ENCODE measurements at regions not wholly inside any gene's neighbourhood (a gene's known extent, or its start where the extent isn't known, plus 50 kb on each side); places are given as distances from the start of the nearest gene placed in this dataset.

DNA sequence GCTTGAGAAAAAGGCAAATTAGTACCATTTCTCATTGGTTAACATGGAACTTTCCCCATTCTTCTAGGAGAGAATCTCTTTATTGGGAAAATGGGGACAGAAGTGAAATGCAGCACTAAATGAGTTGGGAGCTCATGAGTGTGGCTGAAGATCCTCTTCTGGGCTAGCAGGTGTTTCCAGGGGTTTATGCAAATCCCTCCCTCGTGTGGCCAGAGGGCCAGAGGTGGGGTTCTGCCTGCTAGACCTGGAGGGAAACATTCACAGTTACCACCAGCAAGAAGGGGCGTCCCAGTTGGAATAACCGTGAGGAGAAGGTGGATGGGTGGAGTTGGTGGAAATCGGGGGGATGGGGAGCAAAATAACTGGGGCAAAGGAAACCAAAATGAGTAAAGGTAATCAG lies 235.9 kb downstream of the KLF6 start:
- H3K4me1 ChIP-seq (ENCODE audit: insufficient read depth, low read length), result peaks cover 5% of the 10 kb centered on the region
- POLR2A ChIA-PET (ENCODE audit: unreplicated experiment), result no interaction called here
- no TSS peak for BruUV-seq (replicated peaks)
- TF ChIP-seq EZH2 (IDR thresholded peaks at IDR 0.05; ENCODE audit: low read length, unreplicated experiment) (no peak), EZH2phosphoT487 (IDR thresholded peaks at IDR 0.05; ENCODE audit: borderline replicate concordance, low read length) (no peak)
- TF ChIP-seq, protein P1, sequence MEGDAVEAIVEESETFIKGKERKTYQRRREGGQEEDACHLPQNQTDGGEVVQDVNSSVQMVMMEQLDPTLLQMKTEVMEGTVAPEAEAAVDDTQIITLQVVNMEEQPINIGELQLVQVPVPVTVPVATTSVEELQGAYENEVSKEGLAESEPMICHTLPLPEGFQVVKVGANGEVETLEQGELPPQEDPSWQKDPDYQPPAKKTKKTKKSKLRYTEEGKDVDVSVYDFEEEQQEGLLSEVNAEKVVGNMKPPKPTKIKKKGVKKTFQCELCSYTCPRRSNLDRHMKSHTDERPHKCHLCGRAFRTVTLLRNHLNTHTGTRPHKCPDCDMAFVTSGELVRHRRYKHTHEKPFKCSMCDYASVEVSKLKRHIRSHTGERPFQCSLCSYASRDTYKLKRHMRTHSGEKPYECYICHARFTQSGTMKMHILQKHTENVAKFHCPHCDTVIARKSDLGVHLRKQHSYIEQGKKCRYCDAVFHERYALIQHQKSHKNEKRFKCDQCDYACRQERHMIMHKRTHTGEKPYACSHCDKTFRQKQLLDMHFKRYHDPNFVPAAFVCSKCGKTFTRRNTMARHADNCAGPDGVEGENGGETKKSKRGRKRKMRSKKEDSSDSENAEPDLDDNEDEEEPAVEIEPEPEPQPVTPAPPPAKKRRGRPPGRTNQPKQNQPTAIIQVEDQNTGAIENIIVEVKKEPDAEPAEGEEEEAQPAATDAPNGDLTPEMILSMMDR (conservative IDR thresholded peaks at IDR 0.05; ENCODE audit: low read depth, low read length), result no peak
- H3K79me2 ChIP-seq (ENCODE audit: low read length), result no peaks in the 10 kb centered on the region
- H3K9me3 ChIP-seq (ENCODE audit: low read length), result no peaks in the 10 kb centered on the region
- CTCF ChIA-PET, result no interaction called here
- DNase-seq, result no peak
- no peak overlapping the region for H3K4me2 ChIP-seq (ENCODE audit: low read length)
- no peaks in the 10 kb centered on the region for H3F3A ChIP-seq (ENCODE audit: low read length, unreplicated experiment)
- H3K9ac ChIP-seq (ENCODE audit: low read length), result no peak overlapping the region
- intact Hi-C loops (cut with micrococcal nuclease), result no loop called here
- no peak for ATAC-seq
- H3K4me3 ChIP-seq (ENCODE audit: low read length), result no peak overlapping the region
- H2AFZ ChIP-seq (ENCODE audit: low read length), result no peak overlapping the region
- no peaks in the 10 kb centered on the region for H4K20me1 ChIP-seq (ENCODE audit: low read length)
- H3K9me2 ChIP-seq (replicated peaks; ENCODE audit: low read length), result no peaks in the 10 kb centered on the region
- no peaks in the 10 kb centered on the region for H3K36me3 ChIP-seq (ENCODE audit: low read depth, low read length)
- no peaks in the 10 kb centered on the region for H3K27me3 ChIP-seq (ENCODE audit: low read length)
- H3K27ac ChIP-seq (ENCODE audit: low read length), result no peak overlapping the region; the same call in 1 of the 2 replicates

DNA sequence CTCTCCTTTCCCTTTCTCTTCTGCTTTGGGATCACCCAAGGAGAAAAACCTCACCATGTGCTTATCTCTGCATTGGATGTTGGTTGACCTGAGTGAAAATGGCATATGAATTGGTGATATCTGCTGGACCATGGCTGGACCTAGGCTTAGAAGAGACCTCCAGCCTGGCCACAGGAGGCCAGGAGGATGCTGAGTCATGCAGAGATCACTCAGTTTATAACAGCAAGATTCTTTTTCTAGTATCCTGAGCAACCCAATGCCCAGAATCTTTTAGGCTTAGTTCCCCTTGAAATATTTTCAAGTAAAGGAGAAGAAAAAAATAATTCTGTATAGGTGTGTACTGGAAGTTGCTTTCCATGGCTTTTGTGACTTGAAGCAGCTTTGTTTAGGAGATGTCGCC lies 236.3 kb downstream of the KLF6 start:
- Histone ChIP-seq H3K79me2 (ENCODE audit: low read length) (no peaks in the 10 kb centered on the region), H4K20me1 (ENCODE audit: low read length) (no peaks in the 10 kb centered on the region), H3K36me3 (ENCODE audit: low read depth, low read length) (no peaks in the 10 kb centered on the region), H3K27me3 (ENCODE audit: low read length) (no peaks in the 10 kb centered on the region), H3K4me1 (ENCODE audit: insufficient read depth, low read length) (peaks cover 5% of the 10 kb centered on the region), H3K9me2 (replicated peaks; ENCODE audit: low read length) (no peaks in the 10 kb centered on the region), H3K9me3 (ENCODE audit: low read length) (no peaks in the 10 kb centered on the region), H3K27ac (ENCODE audit: low read length) (no peak overlapping the region; the same call in 1 of the 2 replicates), H3K4me2 (ENCODE audit: low read length) (no peak overlapping the region), H2AFZ (ENCODE audit: low read length) (no peak overlapping the region), H3K4me3 (ENCODE audit: low read length) (no peak overlapping the region), H3K9ac (ENCODE audit: low read length) (no peak overlapping the region), H3F3A (ENCODE audit: low read length, unreplicated experiment) (no peaks in the 10 kb centered on the region)
- CTCF ChIA-PET, result no interaction called here
- no peak; the same call in 1 of the 2 replicates for ATAC-seq
- DNase-seq, result peak; percentile 2
- no TSS peak for BruUV-seq (replicated peaks)
- intact Hi-C loops (cut with micrococcal nuclease), result no loop called here
- POLR2A ChIA-PET (ENCODE audit: unreplicated experiment), result no interaction called here
- TF ChIP-seq, protein P1 (conservative IDR thresholded peaks at IDR 0.05; ENCODE audit: low read depth, low read length), result no peak
- TF ChIP-seq EZH2phosphoT487 (IDR thresholded peaks at IDR 0.05; ENCODE audit: borderline replicate concordance, low read length) (no peak), EZH2 (IDR thresholded peaks at IDR 0.05; ENCODE audit: low read length, unreplicated experiment) (no peak)

DNA sequence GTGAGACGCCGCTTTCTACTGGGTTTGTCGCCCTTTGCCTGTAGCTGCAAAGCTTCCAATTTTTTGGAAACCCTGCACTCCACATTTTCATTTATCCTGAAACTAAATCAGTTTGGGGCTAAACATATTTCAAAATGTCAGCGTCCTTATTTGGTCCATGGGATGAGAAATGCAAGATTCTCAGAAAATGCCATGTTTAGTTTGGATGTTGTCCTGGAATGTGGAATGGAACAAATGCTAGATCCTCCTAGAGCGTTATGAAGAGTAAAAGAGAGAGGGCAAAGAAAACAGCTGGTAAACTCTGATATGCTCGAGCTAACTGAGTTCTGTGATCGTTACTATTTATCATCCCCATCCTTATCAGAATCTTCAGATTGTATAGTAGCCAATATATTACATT lies 236.9 kb downstream of the KLF6 start:
- H3F3A ChIP-seq (ENCODE audit: low read length, unreplicated experiment), result no peaks in the 10 kb centered on the region
- ChIA-PET CTCF (no interaction called here), POLR2A (ENCODE audit: unreplicated experiment) (no interaction called here)
- H3K36me3 ChIP-seq (ENCODE audit: low read depth, low read length), result no peaks in the 10 kb centered on the region
- intact Hi-C loops (cut with micrococcal nuclease), result no loop called here
- no peak overlapping the region for H2AFZ ChIP-seq (ENCODE audit: low read length)
- no peak overlapping the region for H3K27ac ChIP-seq (ENCODE audit: low read length)
- H3K27me3 ChIP-seq (ENCODE audit: low read length), result no peaks in the 10 kb centered on the region
- no peaks in the 10 kb centered on the region for H3K79me2 ChIP-seq (ENCODE audit: low read length)
- no peak overlapping the region for H3K4me2 ChIP-seq (ENCODE audit: low read length)
- TF ChIP-seq EZH2 (IDR thresholded peaks at IDR 0.05; ENCODE audit: low read length, unreplicated experiment) (no peak), EZH2phosphoT487 (IDR thresholded peaks at IDR 0.05; ENCODE audit: borderline replicate concordance, low read length) (no peak)
- no peak for DNase-seq
- H3K9me2 ChIP-seq (replicated peaks; ENCODE audit: low read length), result no peaks in the 10 kb centered on the region
- no peaks in the 10 kb centered on the region for H3K9me3 ChIP-seq (ENCODE audit: low read length)
- no peaks in the 10 kb centered on the region for H4K20me1 ChIP-seq (ENCODE audit: low read length)
- ATAC-seq, result no peak
- H3K4me3 ChIP-seq (ENCODE audit: low read length), result no peak overlapping the region
- no TSS peak for BruUV-seq (replicated peaks)
- H3K4me1 ChIP-seq (ENCODE audit: insufficient read depth, low read length), result peaks cover 6% of the 10 kb centered on the region
- H3K9ac ChIP-seq (ENCODE audit: low read length), result no peak overlapping the region

Data from PC-3 (cell line).